ENCODE measurements at regions not wholly inside any gene's neighbourhood (a gene's known extent, or its start where the extent isn't known, plus 50 kb on each side); places are given as distances from the start of the nearest gene placed in this dataset.
A peak's percentile ranks its signal among the peaks of the same experiment; 100 is the strongest.

- DNase-seq (ENCODE audit: low read depth) = no peak
These were observed 188.8 kb downstream of the POSTN start for GRCh38 chr13:37409756-37410155.

GRCh38 chr13:37407156-37407555 lies 191.4 kb downstream of the POSTN start:
- DNase-seq (ENCODE audit: low read depth) = no peak

- no peak for DNase-seq (ENCODE audit: low read depth)
These were observed 192.5 kb downstream of the POSTN start for GRCh38 chr13:37406031-37406430.

- DNase-seq (ENCODE audit: low read depth) = peak; percentile 91
These were observed 194.6 kb downstream of the POSTN start for GRCh38 chr13:37403776-37404527.

- no peak for DNase-seq (ENCODE audit: low read depth)
These were observed 196.8 kb downstream of the POSTN start for GRCh38 chr13:37401721-37402120.

- DNase-seq (ENCODE audit: low read depth) = no peak
These were observed 201.0 kb downstream of the POSTN start for GRCh38 chr13:37397535-37397934.

- no peak for DNase-seq (ENCODE audit: low read depth)
These were observed 203.0 kb downstream of the POSTN start for GRCh38 chr13:37395544-37395943.

- no peak for DNase-seq (ENCODE audit: low read depth)
These were observed 206.2 kb downstream of the POSTN start for GRCh38 chr13:37392389-37392788.

GRCh38 chr13:37390735-37391134 lies 207.8 kb downstream of the POSTN start:
- no peak for DNase-seq (ENCODE audit: low read depth)

- DNase-seq (ENCODE audit: low read depth) = peak; percentile 39
These were observed 212.5 kb downstream of the POSTN start for GRCh38 chr13:37385956-37386670.

GRCh38 chr13:37385248-37385647 lies 213.3 kb downstream of the POSTN start:
- no peak for DNase-seq (ENCODE audit: low read depth)

GRCh38 chr13:37383856-37384370 lies 214.7 kb downstream of the POSTN start:
- DNase-seq (ENCODE audit: low read depth) = no peak

- DNase-seq (ENCODE audit: low read depth) = no peak
These were observed 215.5 kb downstream of the POSTN start for GRCh38 chr13:37383046-37383445.

GRCh38 chr13:37382146-37382545 lies 216.4 kb downstream of the POSTN start:
- no peak for DNase-seq (ENCODE audit: low read depth)

- DNase-seq (ENCODE audit: low read depth) = no peak
These were observed 217.1 kb downstream of the POSTN start for GRCh38 chr13:37381502-37381901.

GRCh38 chr13:37379841-37380240 lies 218.7 kb downstream of the POSTN start:
- no peak for DNase-seq (ENCODE audit: low read depth)

GRCh38 chr13:37375724-37376123 lies 222.8 kb downstream of the POSTN start:
- no peak for DNase-seq (ENCODE audit: low read depth)

- no peak for DNase-seq (ENCODE audit: low read depth)
These were observed 223.5 kb downstream of the POSTN start for GRCh38 chr13:37375071-37375470.

- no peak for DNase-seq (ENCODE audit: low read depth)
These were observed 229.0 kb downstream of the POSTN start for GRCh38 chr13:37369616-37370015.

GRCh38 chr13:37368501-37368900 lies 230.1 kb downstream of the POSTN start:
- no peak for DNase-seq (ENCODE audit: low read depth)

- DNase-seq (ENCODE audit: low read depth) = no peak
These were observed 232.4 kb downstream of the POSTN start for GRCh38 chr13:37366044-37366770.

GRCh38 chr13:37365496-37365895 lies 233.1 kb downstream of the POSTN start:
- DNase-seq (ENCODE audit: low read depth) = no peak

GRCh38 chr13:37364956-37365355 lies 233.6 kb downstream of the POSTN start:
- no peak for DNase-seq (ENCODE audit: low read depth)

Measured in GM04503 (cell line).